NOMO-1 (cell line): ENCODE measurements at regions not wholly inside any gene's neighbourhood (a gene's known extent, or its start where the extent isn't known, plus 50 kb on each side); places are given as distances from the start of the nearest gene placed in this dataset.

Source experiments
- DNase-seq, 2 experiments: peaks; one replicate each; lab custom pipeline; 2025; ENCODE audit not compliant: unreplicated experiment in 2 of 2; lab: John Stamatoyannopoulos, UW

DNA sequence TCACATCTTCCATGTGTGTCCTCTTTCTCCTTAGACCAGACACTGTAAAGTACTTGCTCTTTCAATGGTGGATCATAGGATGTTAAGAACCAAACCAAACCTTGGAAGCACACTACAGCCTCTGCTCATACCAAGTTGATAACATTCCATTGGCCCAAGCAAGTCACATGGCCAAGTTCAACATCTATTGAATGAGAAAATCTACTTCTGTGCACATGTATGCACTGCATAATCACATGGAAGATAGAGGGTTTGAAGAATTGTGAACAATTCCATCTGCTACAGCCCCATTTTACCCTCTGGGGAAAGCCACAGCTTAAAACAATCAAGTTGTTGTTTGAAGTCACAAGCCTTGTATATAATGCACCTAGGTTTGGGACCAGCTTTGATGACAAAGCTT, 68.2 kb downstream of the MFAP3 start:
- no peak for DNase-seq

DNA sequence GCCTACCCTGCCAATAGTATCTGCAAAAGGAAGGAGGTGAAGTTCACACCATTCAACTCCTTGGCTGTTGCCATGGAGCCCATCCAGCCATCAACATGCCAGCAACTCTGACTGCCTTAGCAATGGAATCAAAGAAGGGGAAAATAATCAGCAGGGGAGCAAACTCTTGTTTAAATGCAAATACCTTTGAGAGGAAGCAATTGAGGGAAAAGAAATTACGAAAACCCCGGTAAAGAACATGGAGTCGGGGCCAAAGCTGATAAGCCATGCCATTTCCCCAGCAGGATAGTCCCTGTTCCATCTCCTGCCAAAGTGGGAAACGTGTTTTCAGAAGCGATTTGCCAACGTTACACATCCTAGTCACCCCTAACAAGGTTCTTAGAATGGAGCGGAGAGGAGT, 69.0 kb downstream of the MFAP3 start:
- no peak for DNase-seq

DNA sequence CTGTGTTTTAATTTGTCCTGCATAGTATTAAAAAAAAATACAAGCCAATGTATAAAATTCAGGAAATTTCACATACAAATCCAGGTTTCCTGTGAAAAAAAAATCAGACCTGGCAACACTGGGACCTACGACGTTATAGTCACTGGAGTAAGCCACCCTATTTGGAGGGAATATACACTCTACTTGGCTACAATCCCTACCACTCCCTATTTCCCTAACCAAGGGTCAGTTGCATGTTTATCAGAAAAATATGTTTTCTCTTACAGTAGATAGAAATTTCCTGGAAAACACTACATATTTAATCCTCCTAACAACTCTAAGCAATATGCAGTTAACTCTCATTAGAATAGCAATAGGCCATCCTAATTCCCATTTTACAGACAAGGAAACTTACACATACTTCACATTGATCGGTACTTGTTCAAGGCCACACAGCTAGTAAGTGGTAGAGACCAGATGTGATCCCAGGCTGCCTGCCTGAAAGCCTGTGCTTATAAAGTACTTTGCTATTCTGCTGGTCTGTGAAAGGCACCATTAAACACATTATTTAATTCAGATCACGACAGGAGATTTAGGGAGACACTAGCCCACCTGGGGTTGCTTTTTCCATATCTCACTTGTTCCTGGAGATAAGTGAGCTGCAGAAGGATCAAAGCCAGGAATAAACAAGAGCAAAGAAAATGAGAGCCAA, 70.8 kb downstream of the MFAP3 start:
- DNase-seq = no peak

DNA sequence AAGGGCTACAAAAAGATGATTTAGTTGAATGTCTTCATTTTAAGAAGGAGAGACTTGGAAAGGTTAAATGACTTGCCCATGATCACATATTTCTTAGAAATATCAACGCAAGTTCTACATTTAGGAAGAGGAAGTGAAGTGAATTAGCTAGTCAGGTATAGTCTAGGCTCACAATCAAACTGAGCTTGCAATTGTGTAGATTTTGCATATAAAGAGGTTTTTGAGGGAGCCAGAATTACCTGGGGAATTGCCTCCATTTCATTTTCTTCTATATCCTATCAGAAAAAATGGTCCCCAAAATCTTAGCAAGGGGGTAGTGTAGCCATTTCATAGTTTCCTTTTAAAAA, 71.3 kb downstream of the MFAP3 start:
- no peak for DNase-seq

DNA sequence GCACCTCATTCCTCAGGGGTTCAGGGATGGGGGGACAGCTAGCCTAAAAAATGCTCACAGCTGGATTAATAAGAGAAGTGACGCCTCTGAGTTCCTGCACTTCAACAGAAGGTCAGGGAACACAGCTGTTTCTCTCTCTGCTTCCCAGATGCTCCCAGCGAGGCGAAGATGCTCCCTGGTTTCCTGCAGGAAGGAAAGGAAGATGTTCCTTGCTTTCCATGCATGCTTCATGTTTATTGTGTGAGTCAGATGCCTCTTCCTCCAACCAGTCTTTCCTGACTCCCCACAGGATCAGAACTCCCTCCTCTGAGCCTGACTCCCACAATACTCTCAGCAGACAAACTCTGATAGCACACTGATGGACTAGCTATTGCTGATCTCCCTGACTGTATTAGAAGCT, 71.9 kb downstream of the MFAP3 start:
- no peak for DNase-seq

DNA sequence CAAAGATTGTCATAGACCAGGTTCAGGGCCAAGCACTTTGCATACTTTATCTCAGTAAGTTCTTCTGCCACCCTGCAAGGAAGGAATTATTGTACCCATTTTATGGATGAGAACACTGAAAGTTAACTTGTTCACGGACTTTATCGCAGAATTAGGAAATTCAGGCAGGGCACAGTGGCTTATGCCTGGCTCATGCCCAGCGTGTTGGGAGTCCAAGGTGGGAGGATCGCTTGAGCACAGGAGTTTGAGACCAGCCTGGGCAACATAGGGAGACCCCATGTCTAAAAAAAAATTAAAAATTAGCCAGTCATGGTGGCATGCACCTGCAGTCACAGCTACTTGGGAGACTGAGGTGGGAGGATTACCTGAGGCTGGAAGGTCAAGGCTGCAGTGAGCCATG, 72.4 kb downstream of the MFAP3 start:
- DNase-seq = no peak

DNA sequence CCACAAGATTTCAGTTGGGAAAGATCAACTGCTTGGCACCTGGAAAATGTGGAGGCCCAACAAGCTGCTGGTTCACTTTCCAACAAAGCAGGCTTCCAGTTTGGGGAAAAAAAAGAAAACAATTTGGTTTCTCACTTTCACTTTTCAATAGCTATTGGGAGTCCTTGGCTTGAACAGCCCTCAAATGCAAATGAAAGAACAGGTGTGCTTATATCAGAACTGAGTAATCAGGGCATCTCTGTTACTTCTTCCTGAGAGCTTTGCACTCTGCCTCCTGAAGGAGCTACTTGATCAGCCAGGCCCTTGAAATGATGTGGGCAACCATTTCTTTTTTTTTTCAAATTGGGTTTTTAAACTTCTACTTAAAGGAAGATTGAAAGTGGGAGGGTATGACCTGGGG, 73.5 kb downstream of the MFAP3 start:
- DNase-seq = no peak

DNA sequence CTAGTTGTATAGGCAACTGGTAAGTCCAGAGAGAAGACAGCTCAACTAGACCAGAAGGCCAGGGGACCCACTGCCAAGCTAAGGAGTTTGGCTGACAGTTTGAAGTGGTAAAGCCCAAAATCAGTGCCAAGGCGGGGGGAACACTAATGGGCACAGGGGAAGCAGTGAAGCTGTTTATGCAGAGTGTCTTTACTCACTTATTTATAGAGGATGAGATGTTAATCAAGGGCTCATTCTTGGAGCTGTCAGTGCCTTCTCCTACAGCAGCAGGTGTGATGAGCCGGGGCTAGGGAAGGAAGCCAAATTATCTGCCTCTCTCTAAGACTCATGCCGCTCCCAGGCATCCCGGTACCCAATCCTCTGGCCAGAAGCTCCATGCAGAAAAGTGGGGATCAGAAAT, 75.2 kb upstream of the GALNT10 start:
- no peak for DNase-seq

DNA sequence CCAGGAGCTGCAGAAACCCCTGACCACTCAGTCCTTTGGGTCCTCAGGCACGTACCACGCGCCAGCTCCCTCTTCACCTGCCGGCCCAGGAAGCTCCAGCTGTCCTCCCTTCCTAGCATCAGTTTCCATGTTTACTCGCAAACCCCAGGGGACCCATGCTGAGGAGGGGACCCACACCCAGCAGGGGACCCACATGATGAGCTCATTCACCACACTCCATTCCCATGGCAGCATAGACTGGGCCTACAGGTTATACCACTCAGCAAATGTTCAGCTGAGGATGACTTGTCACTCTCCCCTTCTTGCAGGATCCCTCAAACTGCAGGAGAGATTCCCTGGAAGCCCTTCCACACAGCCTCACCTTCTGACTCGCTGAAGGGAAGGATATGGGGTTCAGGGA, 73.5 kb upstream of the GALNT10 start:
- DNase-seq = no peak

DNA sequence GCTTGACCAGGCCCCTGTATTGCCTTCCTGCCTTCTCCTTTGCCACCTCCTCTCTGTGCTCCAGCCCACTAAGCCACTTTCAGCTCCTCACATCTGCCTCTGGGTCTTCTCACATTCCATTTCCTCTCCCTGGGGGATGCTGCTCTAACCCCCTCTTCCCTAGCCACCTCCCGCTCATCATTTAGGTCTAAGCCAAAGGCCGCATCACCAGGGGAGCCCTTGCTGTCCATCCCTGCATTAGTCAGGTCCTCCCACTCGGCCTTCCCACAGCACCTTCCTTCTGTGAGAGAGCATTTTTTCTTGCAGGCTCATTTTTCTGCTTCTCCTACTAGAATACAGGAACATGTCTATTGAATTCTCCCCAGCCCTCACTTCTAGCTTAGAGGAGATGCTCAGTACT, 72.6 kb upstream of the GALNT10 start:
- no peak for DNase-seq

DNA sequence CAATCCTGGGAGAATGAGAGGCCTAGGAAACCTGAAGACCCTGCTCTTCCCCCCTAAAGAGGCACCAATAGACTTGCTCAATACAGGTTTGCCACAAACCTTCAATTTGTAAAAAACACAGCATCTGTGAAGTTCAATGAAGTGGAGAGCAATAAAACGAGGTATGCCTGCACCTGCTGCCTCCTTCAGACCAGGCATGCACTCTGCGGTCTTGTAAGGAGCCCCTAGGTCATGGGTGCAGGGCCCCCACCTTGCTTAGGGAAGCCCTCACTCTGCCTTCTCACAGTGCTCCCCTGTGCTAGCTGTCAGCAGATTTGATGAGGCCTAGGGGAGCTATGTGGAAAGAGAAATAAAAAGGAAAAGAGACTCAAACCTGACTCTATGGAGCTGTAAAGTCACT, 72.1 kb upstream of the GALNT10 start:
- DNase-seq = no peak

DNA sequence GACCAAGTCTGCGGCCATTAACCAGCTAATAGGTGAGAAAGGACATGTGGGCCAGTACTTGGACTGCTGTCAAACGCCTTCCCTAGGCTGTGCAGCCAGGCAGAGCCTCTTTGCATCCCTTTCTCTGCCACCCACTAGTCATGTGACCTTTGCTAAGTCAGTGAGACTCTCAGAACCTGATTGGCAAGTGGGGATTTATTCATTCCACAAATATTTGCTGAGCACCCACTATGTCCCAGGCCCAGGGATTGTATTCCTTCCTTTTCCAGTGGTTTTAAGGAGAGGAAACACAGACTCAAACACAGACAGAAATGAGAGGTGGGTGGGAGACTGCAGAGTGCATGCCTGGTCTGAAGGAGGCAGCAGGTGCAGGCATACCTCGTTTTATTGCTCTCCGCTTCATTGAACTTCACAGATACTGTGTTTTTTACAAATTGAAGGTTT, 71.6 kb upstream of the GALNT10 start:
- DNase-seq = no peak

DNA sequence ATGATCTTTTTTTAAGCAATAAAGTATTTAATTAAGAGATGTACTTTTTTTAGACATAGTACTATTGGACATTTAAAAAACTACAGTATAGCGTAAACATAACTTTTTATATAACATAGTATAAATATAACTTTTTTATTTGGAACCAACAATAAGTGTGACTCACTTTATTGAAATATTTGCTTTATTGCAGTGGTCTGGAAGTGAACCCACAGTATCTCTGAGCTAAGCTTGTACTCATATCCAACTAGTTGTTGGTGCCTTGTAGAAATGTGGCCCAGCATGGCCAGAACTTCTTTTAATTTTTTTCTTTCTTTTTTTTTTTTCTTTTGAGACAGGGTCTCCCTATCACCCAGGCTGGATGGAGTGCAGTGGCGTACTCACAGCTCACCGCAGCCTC, 61.5 kb upstream of the GALNT10 start:
- no peak for DNase-seq

DNA sequence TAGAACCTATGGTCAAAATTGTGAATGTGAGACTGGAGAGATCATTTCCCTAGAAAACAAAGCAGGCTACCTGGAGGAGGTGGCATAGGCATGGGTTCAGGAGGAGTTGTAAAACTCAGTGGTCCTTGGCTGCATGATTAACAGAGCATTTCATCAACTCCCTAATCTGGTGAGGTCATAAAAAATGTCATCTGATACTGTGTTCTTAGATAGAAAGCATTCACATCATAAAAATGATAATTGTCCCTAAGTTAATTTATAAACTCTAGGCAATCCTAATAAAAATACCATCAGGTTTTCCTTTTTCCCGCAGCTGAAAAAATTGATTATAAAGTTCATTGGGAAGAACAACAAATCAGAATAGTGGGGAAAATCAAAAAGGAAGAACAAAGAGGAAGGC, 60.6 kb upstream of the GALNT10 start:
- DNase-seq = no peak

DNA sequence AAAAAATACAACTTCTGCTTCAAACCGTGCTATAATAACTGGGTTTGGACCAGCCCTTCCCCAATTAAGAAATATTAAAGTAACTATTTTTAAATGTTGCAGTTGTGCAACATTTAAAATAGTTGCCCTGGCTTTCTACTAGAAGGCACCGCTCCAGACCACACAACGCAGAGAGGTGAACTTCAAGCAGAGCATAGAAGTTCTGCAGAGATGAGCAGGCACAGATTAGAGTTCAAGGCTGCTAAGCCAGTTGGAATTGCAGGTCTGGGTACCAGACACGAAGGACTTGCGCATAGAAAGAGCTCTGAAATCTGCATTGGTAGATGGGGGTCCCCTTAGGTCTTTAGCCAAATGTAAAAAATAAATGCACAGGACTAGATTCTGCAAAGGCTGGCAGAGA, 58.7 kb upstream of the GALNT10 start:
- peak in 1 of 2 experiments; percentile 45 for DNase-seq

DNA sequence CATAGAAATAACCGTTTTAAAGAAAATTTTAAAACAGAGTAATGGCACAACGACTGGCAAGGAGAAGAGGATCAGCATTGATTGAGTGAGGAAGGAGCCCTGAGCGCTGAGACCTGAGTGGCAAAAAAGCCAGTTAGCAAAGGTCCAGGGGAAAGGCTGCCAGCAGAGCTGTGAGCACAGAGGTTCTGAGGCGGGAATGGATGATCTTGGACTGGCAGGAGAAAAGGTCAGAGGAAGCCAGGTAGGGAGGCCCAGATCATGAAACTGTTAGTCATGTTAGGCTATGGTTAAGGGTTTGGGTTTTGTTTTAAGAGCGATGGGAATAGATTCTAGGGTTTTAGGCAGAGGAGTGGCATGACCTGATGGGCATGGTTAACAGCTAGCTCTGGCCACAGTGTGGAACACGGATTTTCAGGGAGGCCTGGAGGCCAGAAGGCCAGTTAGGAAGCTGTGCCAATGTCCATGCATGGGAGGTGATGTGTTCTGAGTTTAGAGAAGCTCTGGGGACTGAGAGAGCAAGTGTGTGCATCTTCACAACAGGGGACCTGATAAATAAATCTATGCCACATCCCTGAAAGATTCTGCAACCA, 57.7 kb upstream of the GALNT10 start:
- DNase-seq = no peak

DNA sequence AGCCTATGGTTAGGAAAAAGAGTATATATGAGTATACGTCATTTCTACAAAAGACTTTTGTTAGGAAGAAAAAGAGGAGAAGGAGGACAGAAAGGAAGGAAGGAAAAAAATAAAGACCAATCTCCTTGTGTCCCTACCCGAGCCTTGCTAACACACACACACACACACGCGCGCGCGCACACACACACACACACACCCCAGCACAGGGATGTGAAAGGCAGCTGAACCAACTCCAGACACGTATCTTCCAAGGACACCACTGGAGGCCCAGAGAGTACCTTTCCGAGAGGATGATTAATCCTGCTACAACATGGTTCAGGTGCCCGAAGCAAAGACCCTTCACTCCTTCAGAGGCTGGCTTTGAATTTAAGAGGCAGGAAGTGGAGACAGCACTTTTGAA, 56.9 kb upstream of the GALNT10 start:
- no peak for DNase-seq

DNA sequence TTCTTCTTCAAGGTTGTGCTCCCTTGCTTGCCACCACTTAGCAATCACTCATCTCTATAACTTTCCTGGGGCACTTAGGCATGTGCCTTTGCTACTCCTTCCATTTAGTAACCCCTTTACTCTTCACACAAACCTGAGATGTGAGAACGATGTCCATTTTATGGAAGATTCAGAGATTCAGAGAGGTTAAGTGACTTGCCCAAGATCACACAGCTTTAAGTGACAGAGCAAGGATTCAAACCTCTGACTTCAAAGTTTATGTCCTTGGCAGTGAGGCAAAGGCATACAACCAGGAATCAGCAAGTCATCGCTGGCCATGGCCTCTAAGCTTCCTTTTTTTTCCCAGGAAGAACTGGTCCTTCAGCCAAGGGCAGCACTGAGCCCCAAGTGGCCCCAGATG, 56.0 kb upstream of the GALNT10 start:
- DNase-seq = no peak

DNA sequence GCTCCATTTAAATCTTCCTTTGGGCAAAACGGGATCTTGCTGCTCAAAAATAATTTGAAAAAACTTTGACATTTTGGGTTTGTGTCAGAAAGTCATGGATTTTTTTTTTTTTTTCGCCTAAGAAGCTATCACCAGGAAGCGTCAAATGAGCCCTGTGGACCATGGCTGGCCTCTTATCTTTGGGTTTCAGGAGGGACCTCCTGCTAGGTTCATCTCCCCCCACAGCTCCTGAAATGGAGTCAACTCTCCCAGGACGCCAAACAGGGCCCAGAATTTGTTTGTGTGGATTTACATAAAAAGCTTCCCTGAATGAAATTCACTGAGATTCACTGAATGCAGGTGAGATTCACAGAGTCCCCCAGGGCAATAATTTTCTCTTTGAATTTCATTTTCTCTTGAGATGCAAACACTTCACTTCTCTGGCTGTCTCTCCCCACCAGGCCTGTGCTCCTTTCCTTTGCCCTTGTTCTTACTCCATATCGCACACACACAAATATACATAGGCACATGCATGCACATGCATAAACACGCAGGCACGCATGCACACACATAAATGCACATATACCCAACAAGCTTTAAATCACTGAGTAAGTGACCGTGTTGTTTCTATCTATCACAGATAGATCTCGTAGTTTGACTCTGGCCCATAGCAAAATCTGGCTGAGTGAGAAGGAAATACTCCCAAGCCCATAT, 55.3 kb upstream of the GALNT10 start:
- no peak for DNase-seq

DNA sequence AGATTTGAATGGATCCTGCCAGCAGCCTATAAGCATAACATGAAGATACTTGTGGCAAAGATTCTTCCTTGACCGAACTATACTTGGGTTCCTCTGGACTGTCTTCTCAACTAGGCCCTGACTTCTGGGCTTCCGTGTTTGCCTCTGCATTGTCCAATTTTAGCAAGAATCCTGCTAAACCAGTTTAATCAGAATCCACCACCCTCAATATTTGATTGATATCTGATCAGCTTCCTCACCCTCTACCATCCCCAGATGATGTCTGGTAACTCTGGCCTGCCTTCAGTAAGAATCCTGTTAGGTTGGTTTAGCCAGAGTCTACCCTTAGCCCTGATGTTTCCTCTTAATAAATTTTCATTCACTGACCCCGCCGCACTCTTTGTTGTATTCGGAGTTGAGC, 54.4 kb upstream of the GALNT10 start:
- DNase-seq = no peak

DNA sequence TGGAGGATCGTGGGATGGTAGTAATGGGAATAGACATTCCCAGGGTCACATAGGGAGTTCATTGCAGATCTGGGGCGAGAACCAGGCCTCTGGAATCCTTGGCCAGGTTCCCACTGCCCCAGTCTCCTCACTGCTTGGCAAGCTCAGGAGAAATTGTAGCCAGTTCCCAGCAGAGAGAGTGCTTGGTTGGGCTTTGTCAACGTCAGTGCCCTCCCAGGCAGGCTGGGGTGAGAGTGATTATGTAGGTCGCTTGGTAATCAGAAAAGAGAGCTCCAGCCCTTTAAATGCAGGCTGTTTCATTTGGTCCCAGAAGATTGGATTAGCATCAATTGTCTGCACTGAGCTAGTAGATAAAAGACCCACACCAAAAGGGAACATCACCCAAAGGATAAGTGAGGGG, 51.8 kb upstream of the GALNT10 start:
- DNase-seq = no peak

DNA sequence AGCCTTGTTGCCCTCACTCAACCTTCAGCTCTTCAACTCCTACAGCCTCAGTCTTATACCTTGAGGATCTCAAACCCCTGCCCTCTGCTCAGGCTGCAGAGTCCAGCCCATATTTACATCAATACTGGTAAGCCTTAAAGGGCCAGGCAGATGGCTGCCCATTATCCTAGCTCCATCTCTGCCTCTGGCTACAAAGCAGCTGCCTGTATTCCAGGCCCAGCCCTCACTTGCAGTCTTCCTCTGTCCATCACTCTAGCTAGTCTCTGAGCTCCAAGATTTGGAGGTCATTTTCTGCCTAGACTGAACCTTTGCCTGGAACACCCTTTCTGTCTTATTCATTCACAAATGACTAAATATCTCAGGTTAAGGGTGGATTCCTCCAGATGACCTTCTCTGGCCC, 50.2 kb upstream of the GALNT10 start:
- no peak for DNase-seq
